ENCODE measurements at regions not wholly inside any gene's neighbourhood (a gene's known extent, or its start where the extent isn't known, plus 50 kb on each side); places are given as distances from the start of the nearest gene placed in this dataset.

- no peak for TF ChIP-seq CTCF (conservative IDR thresholded peaks at IDR 0.05)
- TF ChIP-seq ZFX (IDR thresholded peaks at IDR 0.05), result no peak
Observed at GRCh38 chr17:83191388-83192160, 112.2 kb downstream of the METRNL start.
